ENCODE measurements at regions not wholly inside any gene's neighbourhood (a gene's known extent, or its start where the extent isn't known, plus 50 kb on each side); places are given as distances from the start of the nearest gene placed in this dataset.

DNA sequence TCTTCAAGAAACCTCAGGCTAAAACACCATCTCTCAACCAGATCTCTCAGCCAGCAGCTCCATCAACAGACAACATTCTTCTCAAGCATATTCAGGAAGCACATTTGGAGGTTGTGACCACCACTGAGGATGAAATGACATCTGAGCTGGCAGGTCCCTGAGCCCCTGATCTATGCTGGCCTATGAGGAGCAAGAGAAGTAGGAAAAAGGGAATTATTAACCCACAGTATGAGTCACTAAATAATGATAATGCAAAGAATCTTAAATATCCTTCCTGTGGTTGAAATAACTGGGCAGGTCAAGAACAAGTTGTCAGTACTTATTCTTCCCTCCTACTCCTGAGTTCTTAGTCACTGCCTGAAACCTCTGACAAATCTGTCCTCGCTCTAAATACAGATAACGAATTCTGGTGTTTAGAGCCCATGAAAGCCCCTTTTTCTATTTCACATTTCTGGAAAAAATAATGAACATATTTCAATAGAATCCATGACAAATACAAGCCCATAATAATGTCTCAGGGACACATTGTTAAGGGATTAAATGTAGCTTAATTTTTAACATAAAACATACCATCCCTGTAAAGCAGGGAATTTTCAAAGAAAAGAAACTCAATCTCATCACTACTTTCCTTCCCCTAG is 225.8 kb upstream of the IRS2 start:
- Histone ChIP-seq H3K36me3 (ENCODE audit: insufficient read depth) (no peaks in the 10 kb centered on the region), H3K4me3 (no peak overlapping the region), H4K20me1 (replicated peaks; ENCODE audit: insufficient read depth) (no peaks in the 10 kb centered on the region), H2AFZ (no peak overlapping the region), H3K4me1 (ENCODE audit: insufficient read depth) (no peaks in the 10 kb centered on the region), H3K27ac (ENCODE audit: low read depth) (no peak overlapping the region), H3K79me2 (replicated peaks; ENCODE audit: insufficient read depth) (no peaks in the 10 kb centered on the region), H3K4me2 (no peak overlapping the region), H3K9me2 (ENCODE audit: insufficient read depth) (no peaks in the 10 kb centered on the region), H3F3A (replicated peaks; ENCODE audit: low read depth) (no peaks in the 10 kb centered on the region), H3K27me3 (ENCODE audit: insufficient read depth) (no peaks in the 10 kb centered on the region)
- DNase-seq (ENCODE audit: low spot score) (no peak), ATAC-seq (no peak)
- no peaks in the 10 kb centered on the region for H3K36me3 Mint-ChIP-seq (ENCODE audit: low read depth)
- TF ChIP-seq, protein P1, sequence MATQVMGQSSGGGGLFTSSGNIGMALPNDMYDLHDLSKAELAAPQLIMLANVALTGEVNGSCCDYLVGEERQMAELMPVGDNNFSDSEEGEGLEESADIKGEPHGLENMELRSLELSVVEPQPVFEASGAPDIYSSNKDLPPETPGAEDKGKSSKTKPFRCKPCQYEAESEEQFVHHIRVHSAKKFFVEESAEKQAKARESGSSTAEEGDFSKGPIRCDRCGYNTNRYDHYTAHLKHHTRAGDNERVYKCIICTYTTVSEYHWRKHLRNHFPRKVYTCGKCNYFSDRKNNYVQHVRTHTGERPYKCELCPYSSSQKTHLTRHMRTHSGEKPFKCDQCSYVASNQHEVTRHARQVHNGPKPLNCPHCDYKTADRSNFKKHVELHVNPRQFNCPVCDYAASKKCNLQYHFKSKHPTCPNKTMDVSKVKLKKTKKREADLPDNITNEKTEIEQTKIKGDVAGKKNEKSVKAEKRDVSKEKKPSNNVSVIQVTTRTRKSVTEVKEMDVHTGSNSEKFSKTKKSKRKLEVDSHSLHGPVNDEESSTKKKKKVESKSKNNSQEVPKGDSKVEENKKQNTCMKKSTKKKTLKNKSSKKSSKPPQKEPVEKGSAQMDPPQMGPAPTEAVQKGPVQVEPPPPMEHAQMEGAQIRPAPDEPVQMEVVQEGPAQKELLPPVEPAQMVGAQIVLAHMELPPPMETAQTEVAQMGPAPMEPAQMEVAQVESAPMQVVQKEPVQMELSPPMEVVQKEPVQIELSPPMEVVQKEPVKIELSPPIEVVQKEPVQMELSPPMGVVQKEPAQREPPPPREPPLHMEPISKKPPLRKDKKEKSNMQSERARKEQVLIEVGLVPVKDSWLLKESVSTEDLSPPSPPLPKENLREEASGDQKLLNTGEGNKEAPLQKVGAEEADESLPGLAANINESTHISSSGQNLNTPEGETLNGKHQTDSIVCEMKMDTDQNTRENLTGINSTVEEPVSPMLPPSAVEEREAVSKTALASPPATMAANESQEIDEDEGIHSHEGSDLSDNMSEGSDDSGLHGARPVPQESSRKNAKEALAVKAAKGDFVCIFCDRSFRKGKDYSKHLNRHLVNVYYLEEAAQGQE (IDR thresholded peaks at IDR 0.05; ENCODE audit: unreplicated experiment), result no peak
- TF ChIP-seq, protein P2, sequence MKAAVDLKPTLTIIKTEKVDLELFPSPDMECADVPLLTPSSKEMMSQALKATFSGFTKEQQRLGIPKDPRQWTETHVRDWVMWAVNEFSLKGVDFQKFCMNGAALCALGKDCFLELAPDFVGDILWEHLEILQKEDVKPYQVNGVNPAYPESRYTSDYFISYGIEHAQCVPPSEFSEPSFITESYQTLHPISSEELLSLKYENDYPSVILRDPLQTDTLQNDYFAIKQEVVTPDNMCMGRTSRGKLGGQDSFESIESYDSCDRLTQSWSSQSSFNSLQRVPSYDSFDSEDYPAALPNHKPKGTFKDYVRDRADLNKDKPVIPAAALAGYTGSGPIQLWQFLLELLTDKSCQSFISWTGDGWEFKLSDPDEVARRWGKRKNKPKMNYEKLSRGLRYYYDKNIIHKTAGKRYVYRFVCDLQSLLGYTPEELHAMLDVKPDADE (IDR thresholded peaks at IDR 0.05), result no peak
- TF ChIP-seq, protein P3, sequence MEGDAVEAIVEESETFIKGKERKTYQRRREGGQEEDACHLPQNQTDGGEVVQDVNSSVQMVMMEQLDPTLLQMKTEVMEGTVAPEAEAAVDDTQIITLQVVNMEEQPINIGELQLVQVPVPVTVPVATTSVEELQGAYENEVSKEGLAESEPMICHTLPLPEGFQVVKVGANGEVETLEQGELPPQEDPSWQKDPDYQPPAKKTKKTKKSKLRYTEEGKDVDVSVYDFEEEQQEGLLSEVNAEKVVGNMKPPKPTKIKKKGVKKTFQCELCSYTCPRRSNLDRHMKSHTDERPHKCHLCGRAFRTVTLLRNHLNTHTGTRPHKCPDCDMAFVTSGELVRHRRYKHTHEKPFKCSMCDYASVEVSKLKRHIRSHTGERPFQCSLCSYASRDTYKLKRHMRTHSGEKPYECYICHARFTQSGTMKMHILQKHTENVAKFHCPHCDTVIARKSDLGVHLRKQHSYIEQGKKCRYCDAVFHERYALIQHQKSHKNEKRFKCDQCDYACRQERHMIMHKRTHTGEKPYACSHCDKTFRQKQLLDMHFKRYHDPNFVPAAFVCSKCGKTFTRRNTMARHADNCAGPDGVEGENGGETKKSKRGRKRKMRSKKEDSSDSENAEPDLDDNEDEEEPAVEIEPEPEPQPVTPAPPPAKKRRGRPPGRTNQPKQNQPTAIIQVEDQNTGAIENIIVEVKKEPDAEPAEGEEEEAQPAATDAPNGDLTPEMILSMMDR (conservative IDR thresholded peaks at IDR 0.05; ENCODE audit: low read depth in 2 of 2), result no peak
- TF ChIP-seq NANOG (IDR thresholded peaks at IDR 0.05; ENCODE audit: borderline replicate concordance) (no peak), EZH2phosphoT487 (IDR thresholded peaks at IDR 0.05; ENCODE audit: unreplicated experiment) (no peak), ZNF114 (CRISPR knock-in tag; IDR thresholded peaks at IDR 0.05) (no peak), CREB1 (CRISPR knock-in tag; IDR thresholded peaks at IDR 0.05; ENCODE audit: low read depth) (no peak)
- no peaks in the 10 kb centered on the region for H3K4me1 Mint-ChIP-seq
- H3K27ac Mint-ChIP-seq, result no peak overlapping the region
- H3K4me3 Mint-ChIP-seq, result no peak overlapping the region
- H3K27me3 Mint-ChIP-seq (ENCODE audit: insufficient read depth, low read depth, poor library complexity), result no peaks in the 10 kb centered on the region
- H3K9me3 Mint-ChIP-seq, result no peaks in the 10 kb centered on the region; the same call in 2 of the 3 replicates
